SKM-1 treated with dmso at 0.1 percent for 144 hours (cell line): ENCODE measurements at regions not wholly inside any gene's neighbourhood (a gene's known extent, or its start where the extent isn't known, plus 50 kb on each side); places are given as distances from the start of the nearest gene placed in this dataset.
"Not testable (repeated sequence)": the region's sequence is repeated elsewhere in the genome, so short reads cannot be mapped to it uniquely, and the experiment has no call there.

ENCODE experiments used
- DNase-seq: peaks from one replicate; lab custom pipeline; 2025; ENCODE audit not compliant: unreplicated experiment; lab: John Stamatoyannopoulos, UW

- not testable (repeated sequence) for DNase-seq
Observed at GRCh38 chr2:192660555-192660954, 465.8 kb upstream of the TMEFF2 start.

GRCh38 chr2:192657362-192657761, 462.6 kb upstream of the TMEFF2 start:
- DNase-seq = no peak

GRCh38 chr2:192655916-192656315, 461.2 kb upstream of the TMEFF2 start:
- DNase-seq = no peak

GRCh38 chr2:192645811-192646598, 451.3 kb upstream of the TMEFF2 start:
- DNase-seq = no peak

- no peak for DNase-seq
Observed at GRCh38 chr2:192634557-192634956, 439.8 kb upstream of the TMEFF2 start.

GRCh38 chr2:192628017-192628416, 433.3 kb upstream of the TMEFF2 start:
- no peak for DNase-seq

GRCh38 chr2:192615105-192615504, 420.4 kb upstream of the TMEFF2 start:
- no peak for DNase-seq

GRCh38 chr2:192604295-192604694, 409.6 kb upstream of the TMEFF2 start:
- no peak for DNase-seq

GRCh38 chr2:192598649-192599048, 403.9 kb upstream of the TMEFF2 start:
- DNase-seq = not testable (repeated sequence)

- no peak for DNase-seq
Observed at GRCh38 chr2:192593561-192593960, 398.8 kb upstream of the TMEFF2 start.

GRCh38 chr2:192591617-192592016, 396.9 kb upstream of the TMEFF2 start:
- no peak for DNase-seq

GRCh38 chr2:192585418-192585817, 390.7 kb upstream of the TMEFF2 start:
- DNase-seq = no peak

- no peak for DNase-seq
Observed at GRCh38 chr2:192584976-192585375, 390.2 kb upstream of the TMEFF2 start.

- DNase-seq = no peak
Observed at GRCh38 chr2:192579965-192580700, 385.4 kb upstream of the TMEFF2 start.

- DNase-seq = no peak
Observed at GRCh38 chr2:192578780-192579179, 384.0 kb upstream of the TMEFF2 start.

- DNase-seq = no peak
Observed at GRCh38 chr2:192577706-192578105, 383.0 kb upstream of the TMEFF2 start.

- no peak for DNase-seq
Observed at GRCh38 chr2:192574552-192574951, 379.8 kb upstream of the TMEFF2 start.

- no peak for DNase-seq
Observed at GRCh38 chr2:192571636-192572035, 376.9 kb upstream of the TMEFF2 start.

GRCh38 chr2:192570788-192571187, 376.1 kb upstream of the TMEFF2 start:
- no peak for DNase-seq

- no peak for DNase-seq
Observed at GRCh38 chr2:192566863-192567262, 372.1 kb upstream of the TMEFF2 start.

- DNase-seq = no peak
Observed at GRCh38 chr2:192560326-192560725, 365.6 kb upstream of the TMEFF2 start.

GRCh38 chr2:192559587-192559986, 364.9 kb upstream of the TMEFF2 start:
- no peak for DNase-seq
